GM13976 (cell line): ENCODE measurements at regions not wholly inside any gene's neighbourhood (a gene's known extent, or its start where the extent isn't known, plus 50 kb on each side); places are given as distances from the start of the nearest gene placed in this dataset.
"Not testable (repeated sequence)": the region's sequence is repeated elsewhere in the genome, so short reads cannot be mapped to it uniquely, and the experiment has no call there.

Experiments used
- DNase-seq: peaks from one replicate; pipeline ENCODE4 v3.0.0; 2012; ENCODE audit warnings: low spot score
- in situ Hi-C: fragments of 300-500 bp; cut with MboI; formaldehyde crosslinking; loops from one replicate; pipeline ENCODE4 v1.12.0; 2022; ENCODE audit warnings: low sequenced_read_pairs, mixed read lengths, inconsistent platforms; ENCODE audit not compliant: unreplicated experiment
- TF ChIP-seq, protein P1 (sequence below): IDR thresholded peaks from 2 replicates; pipeline ENCODE4 v1.5.1; 2012; ENCODE audit warnings: borderline replicate concordance, mild to moderate bottlenecking; ENCODE audit not compliant: insufficient read depth; ENCODE audit errors: extremely low read depth, missing control alignments, control extremely low read depth

DNA sequence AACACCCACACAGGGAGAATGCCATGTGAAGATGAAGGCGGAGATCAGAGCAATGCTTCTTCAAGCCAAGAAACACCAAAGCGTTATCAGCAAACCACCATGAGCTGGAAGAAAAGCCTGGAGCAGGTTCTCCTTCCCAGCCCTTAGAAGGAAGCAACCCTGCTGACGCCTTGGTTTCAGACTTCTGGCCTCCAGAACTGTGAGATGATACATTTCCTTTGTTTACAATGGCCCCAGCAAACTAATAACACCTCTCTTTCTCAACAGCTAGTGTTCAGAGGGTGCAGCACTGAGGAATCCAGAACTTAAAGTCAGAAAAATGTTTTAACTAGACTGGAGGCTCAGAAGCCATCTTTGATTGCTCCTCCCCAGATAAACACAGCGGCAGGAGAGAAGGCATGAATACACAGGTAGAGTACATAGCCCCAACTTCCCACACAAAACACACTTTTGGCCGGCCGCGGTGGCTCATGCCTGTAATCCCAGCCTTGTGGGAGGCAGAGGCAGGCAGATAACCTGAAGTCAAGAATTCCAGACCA is 132.4 kb upstream of the LPP start:
- TF ChIP-seq, protein P1, sequence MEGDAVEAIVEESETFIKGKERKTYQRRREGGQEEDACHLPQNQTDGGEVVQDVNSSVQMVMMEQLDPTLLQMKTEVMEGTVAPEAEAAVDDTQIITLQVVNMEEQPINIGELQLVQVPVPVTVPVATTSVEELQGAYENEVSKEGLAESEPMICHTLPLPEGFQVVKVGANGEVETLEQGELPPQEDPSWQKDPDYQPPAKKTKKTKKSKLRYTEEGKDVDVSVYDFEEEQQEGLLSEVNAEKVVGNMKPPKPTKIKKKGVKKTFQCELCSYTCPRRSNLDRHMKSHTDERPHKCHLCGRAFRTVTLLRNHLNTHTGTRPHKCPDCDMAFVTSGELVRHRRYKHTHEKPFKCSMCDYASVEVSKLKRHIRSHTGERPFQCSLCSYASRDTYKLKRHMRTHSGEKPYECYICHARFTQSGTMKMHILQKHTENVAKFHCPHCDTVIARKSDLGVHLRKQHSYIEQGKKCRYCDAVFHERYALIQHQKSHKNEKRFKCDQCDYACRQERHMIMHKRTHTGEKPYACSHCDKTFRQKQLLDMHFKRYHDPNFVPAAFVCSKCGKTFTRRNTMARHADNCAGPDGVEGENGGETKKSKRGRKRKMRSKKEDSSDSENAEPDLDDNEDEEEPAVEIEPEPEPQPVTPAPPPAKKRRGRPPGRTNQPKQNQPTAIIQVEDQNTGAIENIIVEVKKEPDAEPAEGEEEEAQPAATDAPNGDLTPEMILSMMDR = no peak
- in situ Hi-C loops = no loop called here
- DNase-seq = no peak

GRCh38 chr3:188022902-188023301 is 131.1 kb upstream of the LPP start:
- DNase-seq, in situ Hi-C loops: not testable (repeated sequence)

GRCh38 chr3:188025555-188025954 is 128.4 kb upstream of the LPP start:
- in situ Hi-C loops = no loop called here
- DNase-seq = no peak
- TF ChIP-seq, protein P1 = no peak

- no peak for DNase-seq
- TF ChIP-seq, protein P1 = no peak
- in situ Hi-C loops = no loop called here
Observed at GRCh38 chr3:188026191-188026968, 127.6 kb upstream of the LPP start.

GRCh38 chr3:188031121-188031520 is 122.8 kb upstream of the LPP start:
- in situ Hi-C loops = no loop called here
- TF ChIP-seq, protein P1 = no peak
- DNase-seq = no peak

- TF ChIP-seq, protein P1 = no peak
- no peak for DNase-seq
- in situ Hi-C loops = no loop called here
Observed at GRCh38 chr3:188034989-188035388, 119.0 kb upstream of the LPP start.

- in situ Hi-C loops = no loop called here
- no peak for DNase-seq
- TF ChIP-seq, protein P1 = no peak
Observed at GRCh38 chr3:188036375-188037194, 117.4 kb upstream of the LPP start.
